SH-SY5Y (cell line): ENCODE measurements at regions not wholly inside any gene's neighbourhood (a gene's known extent, or its start where the extent isn't known, plus 50 kb on each side); places are given as distances from the start of the nearest gene placed in this dataset.

ENCODE experiments used
- GATA2 ChIP-seq: IDR thresholded peaks from 2 replicates; pipeline ENCODE4 v1.6.1; 2011; ENCODE audit warnings: mild to moderate bottlenecking, low read depth, low read length
- GATA3 ChIP-seq: IDR thresholded peaks from 2 replicates; pipeline ENCODE4 v1.6.1; 2011; ENCODE audit warnings: low read depth, mild to moderate bottlenecking, low read length, moderate library complexity

GRCh38 chr2:145265244-145265643 is 745.3 kb upstream of the ZEB2 start:
- TF ChIP-seq GATA3 (no peak), GATA2 (no peak)
